A549 (cell line): ENCODE measurements at regions not wholly inside any gene's neighbourhood (a gene's known extent, or its start where the extent isn't known, plus 50 kb on each side); places are given as distances from the start of the nearest gene placed in this dataset.

Experiments
- CEBPB ChIP-seq, 2 experiments: fragments of >200 bp in 1 of 2; sonication (Bioruptor Twin) in 1 of 2; formaldehyde crosslinking in 1 of 2; IDR thresholded peaks; 2 replicates each; pipeline ENCODE4 v1.6.1; 2012 to 2016
- JUN ChIP-seq, 2 experiments: fragments of >200 bp; sonication (Bioruptor Twin); formaldehyde crosslinking; IDR thresholded peaks; 2 replicates in 1 of 2; 3 replicates in 1 of 2; pipeline ENCODE4 v1.6.1; 2016 to 2017
- KDM1A ChIP-seq: fragments of 200-600 bp; sonication (generic); IDR thresholded peaks from 2 replicates; pipeline ENCODE4 v1.6.1; 2016; ENCODE audit warnings: low read depth, mild to moderate bottlenecking
- MAFK ChIP-seq: fragments of 450-650 bp; IDR thresholded peaks from 2 replicates; pipeline ENCODE4 v1.6.1; 2014; ENCODE audit not compliant: partially characterized antibody
- NR3C1 ChIP-seq: fragments of >200 bp; sonication (Bioruptor Twin); formaldehyde crosslinking; IDR thresholded peaks from 3 replicates; pipeline ENCODE4 v1.6.1; 2017
- POLR2A ChIP-seq: IDR thresholded peaks from 2 replicates; pipeline ENCODE4 v1.6.1; 2012; ENCODE audit warnings: mild to moderate bottlenecking, low read length
- RAD21 ChIP-seq, 2 experiments: fragments of >200 bp in 1 of 2; sonication (Bioruptor Twin) in 1 of 2; formaldehyde crosslinking in 1 of 2; IDR thresholded peaks in 1 of 2; conservative IDR thresholded peaks in 1 of 2; 2 replicates in 1 of 2; 3 replicates in 1 of 2; pipeline ENCODE4 v1.6.1; 2012 to 2018; ENCODE audit warnings: inconsistent platforms in 1 of 2
- ZC3H11A ChIP-seq: fragments of 450-650 bp; IDR thresholded peaks from 2 replicates; pipeline ENCODE4 v1.6.1; 2014; ENCODE audit warnings: antibody characterized with exemption, mild to moderate bottlenecking
- ZFP36 ChIP-seq: fragments of 450-650 bp; IDR thresholded peaks from 2 replicates; pipeline ENCODE4 v1.6.1; 2014; ENCODE audit warnings: borderline replicate concordance; ENCODE audit not compliant: partially characterized antibody
- TF ChIP-seq, protein P1 (sequence below): fragments of >200 bp; sonication (Bioruptor Twin); formaldehyde crosslinking; IDR thresholded peaks from 3 replicates; pipeline ENCODE4 v1.5.1; 2016

DNA sequence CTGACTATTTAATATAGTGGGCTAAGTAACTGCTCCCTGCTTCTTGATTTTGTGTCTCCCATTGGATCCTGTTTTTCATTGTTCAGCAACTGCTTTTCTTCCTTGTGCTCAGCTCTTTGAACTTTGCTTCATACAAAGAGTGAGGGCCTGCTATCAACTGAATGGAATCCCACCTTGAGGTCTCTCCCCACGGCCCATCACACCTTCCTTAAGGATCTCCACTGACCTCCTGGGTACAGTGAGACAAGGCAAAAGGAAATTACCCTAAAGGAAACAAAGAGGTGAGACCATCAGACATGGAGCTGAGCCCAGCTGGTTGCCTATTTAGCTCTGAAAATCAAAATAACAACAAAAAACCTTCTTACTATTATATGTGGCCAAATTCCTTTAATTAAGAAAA is 91.3 kb upstream of the RPL34 start:
- no peak for TF ChIP-seq CEBPB (IDR thresholded peaks at IDR 0.05)
- TF ChIP-seq ZC3H11A: no peak
- TF ChIP-seq, protein P1, sequence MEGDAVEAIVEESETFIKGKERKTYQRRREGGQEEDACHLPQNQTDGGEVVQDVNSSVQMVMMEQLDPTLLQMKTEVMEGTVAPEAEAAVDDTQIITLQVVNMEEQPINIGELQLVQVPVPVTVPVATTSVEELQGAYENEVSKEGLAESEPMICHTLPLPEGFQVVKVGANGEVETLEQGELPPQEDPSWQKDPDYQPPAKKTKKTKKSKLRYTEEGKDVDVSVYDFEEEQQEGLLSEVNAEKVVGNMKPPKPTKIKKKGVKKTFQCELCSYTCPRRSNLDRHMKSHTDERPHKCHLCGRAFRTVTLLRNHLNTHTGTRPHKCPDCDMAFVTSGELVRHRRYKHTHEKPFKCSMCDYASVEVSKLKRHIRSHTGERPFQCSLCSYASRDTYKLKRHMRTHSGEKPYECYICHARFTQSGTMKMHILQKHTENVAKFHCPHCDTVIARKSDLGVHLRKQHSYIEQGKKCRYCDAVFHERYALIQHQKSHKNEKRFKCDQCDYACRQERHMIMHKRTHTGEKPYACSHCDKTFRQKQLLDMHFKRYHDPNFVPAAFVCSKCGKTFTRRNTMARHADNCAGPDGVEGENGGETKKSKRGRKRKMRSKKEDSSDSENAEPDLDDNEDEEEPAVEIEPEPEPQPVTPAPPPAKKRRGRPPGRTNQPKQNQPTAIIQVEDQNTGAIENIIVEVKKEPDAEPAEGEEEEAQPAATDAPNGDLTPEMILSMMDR: no peak
- no peak for TF ChIP-seq JUN (IDR thresholded peaks at IDR 0.05)
- TF ChIP-seq POLR2A: no peak
- no peak for TF ChIP-seq NR3C1
- TF ChIP-seq KDM1A: no peak
- no peak for TF ChIP-seq RAD21 (conservative IDR thresholded peaks at IDR 0.05 in 1 of 2, IDR thresholded peaks at IDR 0.05 in 1 of 2)
- TF ChIP-seq ZFP36: no peak
- TF ChIP-seq MAFK: no peak
